Activated T-cell treated with anti-CD3 and anti-CD28 coated beads for 48 hours (primary cell): ENCODE measurements at regions not wholly inside any gene's neighbourhood (a gene's known extent, or its start where the extent isn't known, plus 50 kb on each side); places are given as distances from the start of the nearest gene placed in this dataset.

Experiments
- DNase-seq: peaks from one replicate; pipeline ENCODE4 v3.0.0-alpha.2; 2020; ENCODE audit warnings: low read depth

GRCh38 chr11:41978945-41979344 is 519.5 kb upstream of the LRRC4C start:
- no peak for DNase-seq

- DNase-seq: no peak
These were observed 521.3 kb upstream of the LRRC4C start for GRCh38 chr11:41980741-41981140.

GRCh38 chr11:41982276-41982675 is 522.8 kb upstream of the LRRC4C start:
- no peak for DNase-seq

GRCh38 chr11:41982975-41983374 is 523.5 kb upstream of the LRRC4C start:
- no peak for DNase-seq

- DNase-seq: no peak
These were observed 524.0 kb upstream of the LRRC4C start for GRCh38 chr11:41983475-41983874.

- no peak for DNase-seq
These were observed 524.6 kb upstream of the LRRC4C start for GRCh38 chr11:41984023-41984422.

GRCh38 chr11:41985799-41986198 is 526.3 kb upstream of the LRRC4C start:
- no peak for DNase-seq

GRCh38 chr11:41988951-41989572 is 529.6 kb upstream of the LRRC4C start:
- DNase-seq: no peak

GRCh38 chr11:41989823-41990380 is 530.5 kb upstream of the LRRC4C start:
- no peak for DNase-seq

- no peak for DNase-seq
These were observed 537.1 kb upstream of the LRRC4C start for GRCh38 chr11:41996533-41996932.

- no peak for DNase-seq
These were observed 538.5 kb upstream of the LRRC4C start for GRCh38 chr11:41997844-41998401.

GRCh38 chr11:41999066-41999465 is 539.6 kb upstream of the LRRC4C start:
- DNase-seq: no peak

- no peak for DNase-seq
These were observed 544.3 kb upstream of the LRRC4C start for GRCh38 chr11:42003801-42004200.

GRCh38 chr11:42006766-42007165 is 547.3 kb upstream of the LRRC4C start:
- DNase-seq: no peak

- no peak for DNase-seq
These were observed 552.8 kb upstream of the LRRC4C start for GRCh38 chr11:42012271-42012670.

GRCh38 chr11:42013656-42014201 is 554.3 kb upstream of the LRRC4C start:
- DNase-seq: no peak

GRCh38 chr11:42021911-42022310 is 562.5 kb upstream of the LRRC4C start:
- no peak for DNase-seq

GRCh38 chr11:42023267-42023666 is 563.8 kb upstream of the LRRC4C start:
- DNase-seq: no peak

- DNase-seq: no peak
These were observed 565.8 kb upstream of the LRRC4C start for GRCh38 chr11:42025121-42025803.

- DNase-seq: no peak
These were observed 575.4 kb upstream of the LRRC4C start for GRCh38 chr11:42034826-42035225.

- DNase-seq: no peak
These were observed 576.7 kb upstream of the LRRC4C start for GRCh38 chr11:42036201-42036600.

GRCh38 chr11:42043312-42043711 is 583.9 kb upstream of the LRRC4C start:
- DNase-seq: no peak
